ENCODE measurements at regions not wholly inside any gene's neighbourhood (a gene's known extent, or its start where the extent isn't known, plus 50 kb on each side); places are given as distances from the start of the nearest gene placed in this dataset.

GRCh38 chr11:28581286-28582242 lies 473.4 kb downstream of the METTL15 start:
- 76 to 82% methylated on average over 17 of the region's 17 CpGs for WGBS, 2 donors
- no peak overlapping the region for H3K4me3 ChIP-seq (ENCODE audit: low read depth in 1 of 2, low read length in 2 of 2)
- H3K27me3 ChIP-seq (ENCODE audit: control insufficient read depth in 1 of 2, insufficient read depth in 2 of 2, low read length in 2 of 2): no peaks in the 10 kb centered on the region
- no peaks in the 10 kb centered on the region for H3K36me3 ChIP-seq (ENCODE audit: control insufficient read depth in 2 of 2, insufficient read depth in 2 of 2, low read length in 1 of 2)
- no peak overlapping the region for H3K27ac ChIP-seq (ENCODE audit: low read depth in 2 of 2, low read length in 1 of 2)
- H3K4me1 ChIP-seq (ENCODE audit: control insufficient read depth in 2 of 2, insufficient read depth in 2 of 2, low read length in 1 of 2): no peaks in the 10 kb centered on the region
- no peaks in the 10 kb centered on the region for H3K9me3 ChIP-seq (ENCODE audit: control insufficient read depth in 2 of 2, insufficient read depth in 1 of 2, low read depth in 1 of 2, low read length in 1 of 2)

DNA sequence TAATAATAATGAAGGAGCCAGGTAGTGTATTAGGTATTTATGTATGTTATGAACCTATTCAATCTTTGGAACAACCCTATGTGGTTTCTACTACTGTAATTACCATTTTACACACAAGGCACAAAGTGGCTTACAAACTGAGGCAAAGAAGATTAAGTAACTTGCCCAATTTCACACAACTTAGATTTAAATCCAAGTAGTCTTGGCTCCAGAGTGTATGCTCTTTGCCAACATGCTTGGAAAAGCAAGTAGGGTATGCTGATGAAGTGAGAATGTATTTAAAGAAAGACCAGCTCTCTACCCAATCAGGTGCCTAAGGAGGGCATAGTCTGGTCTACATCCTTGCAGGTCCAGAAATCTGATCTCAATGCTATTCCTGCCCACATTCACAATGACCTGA lies 463.2 kb downstream of the METTL15 start:
- Histone ChIP-seq H3K4me3 (ENCODE audit: low read depth in 1 of 2, low read length in 2 of 2) (no peak overlapping the region), H3K27ac (ENCODE audit: low read depth in 2 of 2, low read length in 1 of 2) (no peak overlapping the region)

DNA sequence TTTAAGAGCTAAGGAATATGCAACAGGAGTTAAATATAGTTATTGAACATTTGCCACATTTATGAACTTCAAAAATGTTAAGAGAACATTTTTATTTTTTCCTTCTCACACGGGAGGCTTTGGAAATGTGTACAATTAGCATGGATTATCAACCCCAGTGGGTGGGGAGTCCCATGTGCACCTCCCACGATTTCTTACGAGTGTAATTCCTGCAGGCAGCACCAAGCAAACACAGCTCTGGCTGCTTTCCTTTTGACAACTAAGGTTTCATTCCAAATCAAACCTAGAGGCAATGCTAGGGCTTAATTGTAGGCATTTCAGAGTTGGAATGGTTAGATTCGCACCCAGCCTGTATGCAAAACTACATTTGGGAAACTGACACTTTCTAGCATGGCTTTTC lies 460.9 kb downstream of the METTL15 start:
- Histone ChIP-seq H3K9me3 (ENCODE audit: control insufficient read depth in 2 of 2, insufficient read depth in 1 of 2, low read depth in 1 of 2, low read length in 1 of 2) (no peaks in the 10 kb centered on the region), H3K4me3 (ENCODE audit: low read depth in 1 of 2, low read length in 2 of 2) (no peak overlapping the region), H3K4me1 (ENCODE audit: control insufficient read depth in 2 of 2, insufficient read depth in 2 of 2, low read length in 1 of 2) (no peaks in the 10 kb centered on the region), H3K27ac (ENCODE audit: low read depth in 2 of 2, low read length in 1 of 2) (no peak overlapping the region), H3K27me3 (ENCODE audit: control insufficient read depth in 1 of 2, insufficient read depth in 2 of 2, low read length in 2 of 2) (no peaks in the 10 kb centered on the region), H3K36me3 (ENCODE audit: control insufficient read depth in 2 of 2, insufficient read depth in 2 of 2, low read length in 1 of 2) (no peaks in the 10 kb centered on the region)
- 40 to 55% methylated on average over 4 of the region's 4 CpGs for WGBS, 2 donors

More for the DNA sequence above, 463.2 kb downstream of the METTL15 start:
- Histone ChIP-seq H3K4me1 (ENCODE audit: control insufficient read depth in 2 of 2, insufficient read depth in 2 of 2, low read length in 1 of 2) (no peaks in the 10 kb centered on the region), H3K27me3 (ENCODE audit: control insufficient read depth in 1 of 2, insufficient read depth in 2 of 2, low read length in 2 of 2) (no peaks in the 10 kb centered on the region), H3K9me3 (ENCODE audit: control insufficient read depth in 2 of 2, insufficient read depth in 1 of 2, low read depth in 1 of 2, low read length in 1 of 2) (no peaks in the 10 kb centered on the region), H3K36me3 (ENCODE audit: control insufficient read depth in 2 of 2, insufficient read depth in 2 of 2, low read length in 1 of 2) (no peaks in the 10 kb centered on the region)

DNA sequence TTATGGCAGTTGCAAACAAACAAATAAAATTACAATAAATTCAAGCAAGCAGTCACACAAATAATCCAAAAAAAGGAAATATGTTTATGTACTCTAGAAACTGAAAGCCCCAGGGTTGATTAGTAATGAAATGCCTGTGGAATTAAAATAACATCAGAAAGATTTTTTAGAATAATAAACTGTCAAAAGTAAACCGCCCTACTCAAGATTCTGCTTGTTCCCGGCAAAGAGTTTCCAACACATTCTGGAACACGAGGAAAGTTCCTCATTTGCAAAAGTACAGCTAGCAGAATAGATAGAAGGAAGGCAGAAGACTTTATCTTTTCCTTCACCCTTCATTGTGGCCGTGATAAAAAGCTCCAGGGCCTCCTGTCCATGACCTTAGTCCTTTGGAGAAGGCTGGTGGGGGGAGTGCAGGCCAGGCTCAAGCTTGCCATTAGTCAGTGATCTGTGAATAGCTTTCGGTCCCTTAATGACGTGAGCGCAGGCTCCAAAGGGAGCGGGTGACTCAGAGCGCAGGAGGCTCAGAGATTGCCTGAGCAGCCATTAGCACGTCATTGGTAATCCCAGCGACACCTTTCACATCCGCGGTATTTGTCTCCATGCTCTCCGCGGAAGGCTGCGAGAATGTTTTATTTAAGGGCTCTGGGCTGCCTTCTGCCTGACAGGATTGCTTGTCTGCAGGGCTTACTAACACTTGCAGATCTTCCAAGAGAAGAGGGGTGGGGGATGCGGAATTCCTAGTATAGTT lies 458.3 kb downstream of the METTL15 start:
- H3K27me3 ChIP-seq (ENCODE audit: control insufficient read depth in 1 of 2, insufficient read depth in 2 of 2, low read length in 2 of 2): no peaks in the 10 kb centered on the region
- H3K4me1 ChIP-seq (ENCODE audit: control insufficient read depth in 2 of 2, insufficient read depth in 2 of 2, low read length in 1 of 2): no peaks in the 10 kb centered on the region
- H3K36me3 ChIP-seq (ENCODE audit: control insufficient read depth in 2 of 2, insufficient read depth in 2 of 2, low read length in 1 of 2): no peaks in the 10 kb centered on the region
- peak overlapping the region in 1 of 2 donors; percentile 34 for H3K27ac ChIP-seq (ENCODE audit: low read depth in 2 of 2, low read length in 1 of 2)
- no peak overlapping the region for H3K4me3 ChIP-seq (ENCODE audit: low read depth in 1 of 2, low read length in 2 of 2)
- WGBS, 2 donors: 6 to 9% methylated on average over 17 of the region's 17 CpGs
- no peaks in the 10 kb centered on the region for H3K9me3 ChIP-seq (ENCODE audit: control insufficient read depth in 2 of 2, insufficient read depth in 1 of 2, low read depth in 1 of 2, low read length in 1 of 2)

- Histone ChIP-seq H3K4me3 (ENCODE audit: low read depth in 1 of 2, low read length in 2 of 2) (no peak overlapping the region), H3K9me3 (ENCODE audit: control insufficient read depth in 2 of 2, insufficient read depth in 1 of 2, low read depth in 1 of 2, low read length in 1 of 2) (no peaks in the 10 kb centered on the region), H3K27me3 (ENCODE audit: control insufficient read depth in 1 of 2, insufficient read depth in 2 of 2, low read length in 2 of 2) (no peaks in the 10 kb centered on the region), H3K4me1 (ENCODE audit: control insufficient read depth in 2 of 2, insufficient read depth in 2 of 2, low read length in 1 of 2) (no peaks in the 10 kb centered on the region), H3K27ac (ENCODE audit: low read depth in 2 of 2, low read length in 1 of 2) (no peak overlapping the region), H3K36me3 (ENCODE audit: control insufficient read depth in 2 of 2, insufficient read depth in 2 of 2, low read length in 1 of 2) (no peaks in the 10 kb centered on the region)
- WGBS, 2 donors: 45 to 62% methylated on average over 5 of the region's 5 CpGs
Observed at GRCh38 chr11:28559492-28559891, 451.3 kb downstream of the METTL15 start.

DNA sequence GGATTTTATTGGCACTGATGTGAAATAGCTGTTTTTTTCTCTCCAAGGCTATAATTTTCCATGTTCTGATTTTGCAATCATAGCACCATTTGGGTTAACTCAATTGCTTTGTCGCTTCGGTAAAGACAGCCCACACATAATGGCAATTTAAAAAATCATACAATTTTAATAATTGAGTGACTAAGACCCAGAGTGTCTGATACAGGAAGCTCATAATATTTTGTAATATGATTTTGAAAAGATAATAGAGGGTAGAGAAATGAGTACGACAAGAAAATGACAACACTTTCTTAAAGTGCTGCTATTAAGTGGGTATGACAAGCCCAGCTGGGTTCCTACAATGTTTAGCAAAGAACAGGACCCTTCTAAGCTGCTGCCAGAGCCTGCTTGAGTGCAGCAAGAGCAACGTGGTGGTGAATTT lies 439.1 kb downstream of the METTL15 start:
- no peaks in the 10 kb centered on the region for H3K36me3 ChIP-seq (ENCODE audit: control insufficient read depth in 2 of 2, insufficient read depth in 2 of 2, low read length in 1 of 2)
- H3K4me3 ChIP-seq (ENCODE audit: low read depth in 1 of 2, low read length in 2 of 2): no peak overlapping the region
- H3K9me3 ChIP-seq (ENCODE audit: control insufficient read depth in 2 of 2, insufficient read depth in 1 of 2, low read depth in 1 of 2, low read length in 1 of 2): no peaks in the 10 kb centered on the region
- no peak overlapping the region for H3K27ac ChIP-seq (ENCODE audit: low read depth in 2 of 2, low read length in 1 of 2)
- H3K4me1 ChIP-seq (ENCODE audit: control insufficient read depth in 2 of 2, insufficient read depth in 2 of 2, low read length in 1 of 2): no peaks in the 10 kb centered on the region
- 56 to 61% methylated on average over 4 of the region's 4 CpGs for WGBS, 2 donors
- H3K27me3 ChIP-seq (ENCODE audit: control insufficient read depth in 1 of 2, insufficient read depth in 2 of 2, low read length in 2 of 2): no peaks in the 10 kb centered on the region

- 36 to 50% methylated on average over 1 of the region's 1 CpG for WGBS, 2 donors
Observed at GRCh38 chr11:28545536-28545935, 437.3 kb downstream of the METTL15 start.

DNA sequence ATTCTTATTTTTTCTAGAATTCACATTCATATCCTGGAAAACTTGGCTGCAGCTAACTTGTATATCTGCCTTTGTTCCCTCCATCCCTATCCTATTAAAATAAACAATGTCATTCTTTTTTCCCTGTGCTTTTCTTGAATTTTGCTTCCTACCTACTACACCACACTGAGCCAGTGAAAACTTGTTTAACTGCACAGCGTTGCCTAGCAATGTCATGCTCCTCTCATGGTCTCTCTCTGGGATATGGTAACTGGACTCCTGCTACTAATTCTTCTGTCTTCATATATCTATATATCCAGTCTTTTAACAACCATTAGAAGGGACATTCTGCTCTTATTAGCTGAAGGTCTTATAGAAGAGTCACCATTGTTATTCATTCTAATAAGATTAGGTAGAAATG lies 434.4 kb downstream of the METTL15 start:
- H3K4me3 ChIP-seq (ENCODE audit: low read depth in 1 of 2, low read length in 2 of 2): no peak overlapping the region
- H3K36me3 ChIP-seq (ENCODE audit: control insufficient read depth in 2 of 2, insufficient read depth in 2 of 2, low read length in 1 of 2): no peaks in the 10 kb centered on the region
- 45 to 52% methylated on average over 1 of the region's 1 CpG for WGBS, 2 donors
- H3K27ac ChIP-seq (ENCODE audit: low read depth in 2 of 2, low read length in 1 of 2): no peak overlapping the region
- no peaks in the 10 kb centered on the region for H3K27me3 ChIP-seq (ENCODE audit: control insufficient read depth in 1 of 2, insufficient read depth in 2 of 2, low read length in 2 of 2)
- no peaks in the 10 kb centered on the region for H3K4me1 ChIP-seq (ENCODE audit: control insufficient read depth in 2 of 2, insufficient read depth in 2 of 2, low read length in 1 of 2)
- H3K9me3 ChIP-seq (ENCODE audit: control insufficient read depth in 2 of 2, insufficient read depth in 1 of 2, low read depth in 1 of 2, low read length in 1 of 2): no peaks in the 10 kb centered on the region

More at GRCh38 chr11:28545536-28545935, 437.3 kb downstream of the METTL15 start:
- Histone ChIP-seq H3K36me3 (ENCODE audit: control insufficient read depth in 2 of 2, insufficient read depth in 2 of 2, low read length in 1 of 2) (no peaks in the 10 kb centered on the region), H3K4me3 (ENCODE audit: low read depth in 1 of 2, low read length in 2 of 2) (no peak overlapping the region), H3K27ac (ENCODE audit: low read depth in 2 of 2, low read length in 1 of 2) (no peak overlapping the region), H3K4me1 (ENCODE audit: control insufficient read depth in 2 of 2, insufficient read depth in 2 of 2, low read length in 1 of 2) (no peaks in the 10 kb centered on the region), H3K9me3 (ENCODE audit: control insufficient read depth in 2 of 2, insufficient read depth in 1 of 2, low read depth in 1 of 2, low read length in 1 of 2) (no peaks in the 10 kb centered on the region), H3K27me3 (ENCODE audit: control insufficient read depth in 1 of 2, insufficient read depth in 2 of 2, low read length in 2 of 2) (no peaks in the 10 kb centered on the region)

GRCh38 chr11:28539239-28540030 lies 431.2 kb downstream of the METTL15 start:
- Histone ChIP-seq H3K36me3 (ENCODE audit: control insufficient read depth in 2 of 2, insufficient read depth in 2 of 2, low read length in 1 of 2) (no peaks in the 10 kb centered on the region), H3K27me3 (ENCODE audit: control insufficient read depth in 1 of 2, insufficient read depth in 2 of 2, low read length in 2 of 2) (no peaks in the 10 kb centered on the region), H3K4me1 (ENCODE audit: control insufficient read depth in 2 of 2, insufficient read depth in 2 of 2, low read length in 1 of 2) (no peaks in the 10 kb centered on the region), H3K27ac (ENCODE audit: low read depth in 2 of 2, low read length in 1 of 2) (no peak overlapping the region), H3K4me3 (ENCODE audit: low read depth in 1 of 2, low read length in 2 of 2) (no peak overlapping the region), H3K9me3 (ENCODE audit: control insufficient read depth in 2 of 2, insufficient read depth in 1 of 2, low read depth in 1 of 2, low read length in 1 of 2) (no peaks in the 10 kb centered on the region)
- 79 to 85% methylated on average over 2 of the region's 2 CpGs for WGBS, 2 donors

All from esophagus (tissue), 2 donors.